GM12878 (cell line): ENCODE measurements at regions not wholly inside any gene's neighbourhood (a gene's known extent, or its start where the extent isn't known, plus 50 kb on each side); places are given as distances from the start of the nearest gene placed in this dataset.

Experiments
- ATAC-seq: fragments of 200-7000 bp; cut with Tn5 transposase; 3 replicates; pipeline ENCODE4 v1.9.1; 2020; ENCODE audit warnings: mild to moderate bottlenecking, moderate library complexity
- BruUV-seq: library from RNA; stranded (reverse); fragments of 400-500 nt; replicated peaks from 2 replicates; lab custom pipeline; 2021; lab: Mats Ljungman, UMichigan
- CTCF ChIA-PET: fragments of 300-600 bp; sonication (Branson Sonifier 250); formaldehyde crosslinking; extraction: SDS; loops from one replicate; lab custom pipeline; 2021; ENCODE audit warnings: inconsistent platforms; lab: Yijun Ruan, JAX
- POLR2A ChIA-PET: fragments of 350-600 bp; formaldehyde crosslinking; extraction: SDS; loops from one replicate; lab custom pipeline; 2021; ENCODE audit warnings: inconsistent platforms; lab: Charles Lee
- RAD21 ChIA-PET: fragments of 300-600 bp; sonication (Branson Sonifier 250); formaldehyde crosslinking; loops from one replicate; lab custom pipeline; 2023; ENCODE audit warnings: antibody characterized with exemption; ENCODE audit not compliant: unreplicated experiment; lab: Charles Lee
- SMC1A ChIA-PET: fragments of 300-600 bp; sonication (Branson Sonifier 250); formaldehyde crosslinking; loops from one replicate; lab custom pipeline; 2023; ENCODE audit not compliant: unreplicated experiment, uncharacterized antibody; lab: Charles Lee
- DNase-seq: peaks from one replicate; pipeline ENCODE4 v3.0.0-alpha.2; 2011; ENCODE audit warnings: low read depth, low spot score
- FAIRE-seq: peaks from 3 replicates; lab custom pipeline; 2011; peaks lifted over from hg19 to GRCh38; lab: Jason Lieb, UNC
- H2AFZ ChIP-seq: 2 replicates; pipeline ENCODE4 v1.6.0; 2011; ENCODE audit warnings: low read depth, low read length, control low read depth; ENCODE audit not compliant: control insufficient read depth
- H3K27ac ChIP-seq: 2 replicates; pipeline ENCODE4 v1.5.1; 2011; ENCODE audit warnings: control low read depth; ENCODE audit not compliant: control insufficient read depth, insufficient read depth
- H3K27me3 ChIP-seq, 2 experiments: replicated peaks in 1 of 2; 2 replicates each; pipeline versions ENCODE4 v1.6.0 to v1.6.1; 2011; ENCODE audit warnings: low read length in 1 of 2; ENCODE audit not compliant: control insufficient read depth in 2 of 2, insufficient read depth in 2 of 2
- H3K36me3 ChIP-seq, 2 experiments: 2 replicates each; pipeline ENCODE4 v1.5.1; 2011; ENCODE audit warnings: low read length in 1 of 2; ENCODE audit not compliant: control insufficient read depth in 2 of 2, insufficient read depth in 2 of 2
- H3K4me1 ChIP-seq: 2 replicates; pipeline ENCODE4 v1.6.1; 2011; ENCODE audit warnings: mild to moderate bottlenecking, low read length, moderate library complexity, mixed read lengths; ENCODE audit not compliant: control insufficient read depth, insufficient read depth
- H3K4me2 ChIP-seq: 2 replicates; pipeline ENCODE4 v1.6.0; 2011; ENCODE audit warnings: control low read depth; ENCODE audit not compliant: control insufficient read depth, insufficient read depth
- H3K4me3 ChIP-seq: fragments of 200-600 bp; sonication (generic); 2 replicates; pipeline ENCODE4 v1.5.1; 2016
- H3K79me2 ChIP-seq: 2 replicates; pipeline ENCODE4 v1.6.0; 2011; ENCODE audit warnings: low read length; ENCODE audit not compliant: control insufficient read depth, insufficient read depth
- H3K9ac ChIP-seq: 2 replicates; pipeline ENCODE4 v1.8.0; 2011; ENCODE audit warnings: low read length, control low read depth, mixed read lengths; ENCODE audit not compliant: control insufficient read depth, insufficient read depth
- H3K9me3 ChIP-seq: replicated peaks from 3 replicates; pipeline ENCODE4 v1.5.1; 2011; ENCODE audit warnings: mild to moderate bottlenecking, low read length; ENCODE audit not compliant: control insufficient read depth, insufficient read depth
- H4K20me1 ChIP-seq: 2 replicates; pipeline ENCODE4 v1.6.0; 2011; ENCODE audit not compliant: control insufficient read depth, insufficient read depth
- ASH2L ChIP-seq: fragments of 300-600, 200-600 bp; sonication (generic); IDR thresholded peaks from 2 replicates; pipeline ENCODE4 v1.6.1; 2017; ENCODE audit warnings: low read depth, mild to moderate bottlenecking, borderline replicate concordance
- EGR1 ChIP-seq, 2 experiments: IDR thresholded peaks; 1 replicate in 1 of 2; 2 replicates in 1 of 2; pipeline ENCODE4 v1.6.1; 2011 to 2012; ENCODE audit warnings: low read depth in 2 of 2, low read length in 2 of 2, borderline replicate concordance in 1 of 2, mild to moderate bottlenecking in 1 of 2, moderate library complexity in 1 of 2
- JUNB ChIP-seq: IDR thresholded peaks from 2 replicates; pipeline ENCODE4 v1.6.1; 2016; ENCODE audit warnings: antibody characterized with exemption, mild to moderate bottlenecking
- KDM1A ChIP-seq: fragments of 200-600 bp; sonication (generic); IDR thresholded peaks from 2 replicates; pipeline ENCODE4 v1.6.1; 2016; ENCODE audit warnings: borderline replicate concordance
- MAX ChIP-seq: IDR thresholded peaks from 2 replicates; pipeline ENCODE4 v1.6.1; 2012; ENCODE audit warnings: low read depth, low read length, improper control_type of control experiment
- MYB ChIP-seq: fragments of 150-350 bp; IDR thresholded peaks from 2 replicates; pipeline ENCODE4 v1.6.1; 2014; ENCODE audit warnings: mild to moderate bottlenecking, low read depth, low read length, borderline replicate concordance
- MYC ChIP-seq: IDR thresholded peaks from 2 replicates; pipeline ENCODE4 v1.6.1; 2011; ENCODE audit warnings: mild to moderate bottlenecking, low read length, moderate library complexity, inconsistent platforms; ENCODE audit not compliant: insufficient read depth, insufficient replicate concordance, insufficient read length, severe bottlenecking
- POLR2AphosphoS2 ChIP-seq: IDR thresholded peaks from 2 replicates; pipeline ENCODE4 v1.6.1; 2011; ENCODE audit warnings: low read depth, mild to moderate bottlenecking, low read length, improper control_type of control experiment, moderate library complexity
- YBX1 ChIP-seq: fragments of 450-650 bp; IDR thresholded peaks from 2 replicates; pipeline ENCODE4 v1.6.1; 2016; ENCODE audit warnings: antibody characterized with exemption
- ZNF207 ChIP-seq: fragments of 450-650 bp; IDR thresholded peaks from 2 replicates; pipeline ENCODE4 v1.6.1; 2014; ENCODE audit warnings: antibody characterized with exemption, mild to moderate bottlenecking, borderline replicate concordance
- WGBS: methylation state at CpG from one replicate; pipeline ENCODE4 v1.1.6; 2016; ENCODE audit warnings: low lambda C conversion rate; ENCODE audit not compliant: insufficient replicate concordance, insufficient coverage; ENCODE audit errors: missing lambda C conversion rate; 5-methylcytosine and 5-hydroxymethylcytosine counted together
- in situ Hi-C: fragments of 300-500 bp; cut with MboI; formaldehyde crosslinking; loops from 9 replicates; pipeline ENCODE4 v1.14.3; 2018; ENCODE audit warnings: mixed read lengths
- intact Hi-C: fragments of 100-400 bp; cut with micrococcal nuclease; formaldehyde crosslinking; loops from one replicate; pipeline ENCODE4 v1.14.2; 2022; ENCODE audit not compliant: unreplicated experiment
- TF ChIP-seq, protein P1 (sequence below): IDR thresholded peaks from 2 replicates; pipeline ENCODE4 v1.6.1; 2012; ENCODE audit warnings: mild to moderate bottlenecking, low read depth, low read length
- TF ChIP-seq, protein P2 (sequence below): fragments of 450-650 bp; IDR thresholded peaks from 2 replicates; pipeline ENCODE4 v1.6.1; 2018; ENCODE audit warnings: borderline replicate concordance, mild to moderate bottlenecking; ENCODE audit not compliant: partially characterized antibody

DNA sequence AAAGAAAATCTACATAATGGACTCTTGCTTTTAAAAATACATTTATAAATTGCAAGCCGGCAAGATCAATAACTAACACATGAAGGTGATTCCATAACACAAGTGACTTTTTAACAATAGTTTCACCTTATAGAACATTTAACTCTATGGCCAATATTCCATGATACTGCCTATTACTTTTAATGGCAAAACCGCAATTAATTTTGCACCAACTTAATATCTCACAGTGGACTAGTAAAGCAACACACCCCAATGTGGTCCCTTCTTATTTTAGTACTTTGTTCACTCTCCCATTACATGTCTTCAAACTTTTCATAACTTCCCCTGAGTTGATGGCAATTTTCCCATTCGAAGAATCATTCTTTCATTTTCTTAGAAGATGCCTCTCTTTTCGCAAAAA, 351.6 kb upstream of the F9 start:
- 43% methylated on average over 4 of the region's 4 CpGs for WGBS
- in situ Hi-C loops, result no loop called here
- ChIA-PET POLR2A (no interaction called here), RAD21 (no interaction called here)
- H3K9ac ChIP-seq, result no peak overlapping the region
- no peak overlapping the region for H2AFZ ChIP-seq
- FAIRE-seq, result no peak
- no TSS peak for BruUV-seq
- TF ChIP-seq, protein P1, sequence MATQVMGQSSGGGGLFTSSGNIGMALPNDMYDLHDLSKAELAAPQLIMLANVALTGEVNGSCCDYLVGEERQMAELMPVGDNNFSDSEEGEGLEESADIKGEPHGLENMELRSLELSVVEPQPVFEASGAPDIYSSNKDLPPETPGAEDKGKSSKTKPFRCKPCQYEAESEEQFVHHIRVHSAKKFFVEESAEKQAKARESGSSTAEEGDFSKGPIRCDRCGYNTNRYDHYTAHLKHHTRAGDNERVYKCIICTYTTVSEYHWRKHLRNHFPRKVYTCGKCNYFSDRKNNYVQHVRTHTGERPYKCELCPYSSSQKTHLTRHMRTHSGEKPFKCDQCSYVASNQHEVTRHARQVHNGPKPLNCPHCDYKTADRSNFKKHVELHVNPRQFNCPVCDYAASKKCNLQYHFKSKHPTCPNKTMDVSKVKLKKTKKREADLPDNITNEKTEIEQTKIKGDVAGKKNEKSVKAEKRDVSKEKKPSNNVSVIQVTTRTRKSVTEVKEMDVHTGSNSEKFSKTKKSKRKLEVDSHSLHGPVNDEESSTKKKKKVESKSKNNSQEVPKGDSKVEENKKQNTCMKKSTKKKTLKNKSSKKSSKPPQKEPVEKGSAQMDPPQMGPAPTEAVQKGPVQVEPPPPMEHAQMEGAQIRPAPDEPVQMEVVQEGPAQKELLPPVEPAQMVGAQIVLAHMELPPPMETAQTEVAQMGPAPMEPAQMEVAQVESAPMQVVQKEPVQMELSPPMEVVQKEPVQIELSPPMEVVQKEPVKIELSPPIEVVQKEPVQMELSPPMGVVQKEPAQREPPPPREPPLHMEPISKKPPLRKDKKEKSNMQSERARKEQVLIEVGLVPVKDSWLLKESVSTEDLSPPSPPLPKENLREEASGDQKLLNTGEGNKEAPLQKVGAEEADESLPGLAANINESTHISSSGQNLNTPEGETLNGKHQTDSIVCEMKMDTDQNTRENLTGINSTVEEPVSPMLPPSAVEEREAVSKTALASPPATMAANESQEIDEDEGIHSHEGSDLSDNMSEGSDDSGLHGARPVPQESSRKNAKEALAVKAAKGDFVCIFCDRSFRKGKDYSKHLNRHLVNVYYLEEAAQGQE, result no peak
- TF ChIP-seq MYB, result no peak
- TF ChIP-seq JUNB, result no peak
- TF ChIP-seq, all 136 proteins: peak for 0
- ChIA-PET SMC1A (no interaction called here), CTCF (no interaction called here)
- no peaks in the 10 kb centered on the region for H3K79me2 ChIP-seq
- no peaks in the 10 kb centered on the region for H4K20me1 ChIP-seq
- no peak overlapping the region for H3K27ac ChIP-seq
- H3K9me3 ChIP-seq, result no peaks in the 10 kb centered on the region
- no peaks in the 10 kb centered on the region; a peak in 1 of 4 replicates for H3K27me3 ChIP-seq
- intact Hi-C loops, result no loop called here
- DNase-seq (no peak), ATAC-seq (no peak)
- no peaks in the 10 kb centered on the region for H3K4me1 ChIP-seq
- H3K4me3 ChIP-seq, result no peak overlapping the region
- H3K36me3 ChIP-seq, result no peaks in the 10 kb centered on the region
- H3K4me2 ChIP-seq, result no peak overlapping the region

DNA sequence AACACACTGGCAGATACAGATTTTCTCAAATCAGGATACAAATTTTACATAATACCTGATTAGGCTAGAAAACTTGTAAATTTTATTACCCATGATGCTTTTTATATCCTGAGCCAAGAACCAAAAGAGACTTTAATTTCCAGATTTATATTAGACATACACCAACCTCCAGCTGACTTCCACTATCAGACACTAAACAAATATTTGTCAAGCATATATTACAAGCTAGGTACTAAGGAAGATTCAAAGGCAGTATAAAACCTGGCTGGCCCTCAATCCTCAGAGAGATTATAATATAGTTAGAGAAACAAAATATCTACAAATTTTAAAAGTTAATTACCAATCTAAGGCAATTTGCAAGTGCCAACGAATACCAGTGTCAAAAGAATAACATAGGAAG, 357.8 kb upstream of the F9 start:
- Histone ChIP-seq H3K36me3 (no peaks in the 10 kb centered on the region), H2AFZ (no peak overlapping the region), H3K79me2 (no peaks in the 10 kb centered on the region), H4K20me1 (no peaks in the 10 kb centered on the region; the same call in 1 of the 2 replicates), H3K4me2 (no peak overlapping the region), H3K4me3 (no peak overlapping the region), H3K27ac (no peak overlapping the region), H3K9me3 (no peaks in the 10 kb centered on the region), H3K4me1 (no peaks in the 10 kb centered on the region), H3K27me3 (no peaks in the 10 kb centered on the region), H3K9ac (no peak overlapping the region)
- in situ Hi-C loops, result no loop called here
- intact Hi-C loops, result no loop called here
- 0% methylated on average over 1 of the region's 1 CpG for WGBS
- ChIA-PET RAD21 (no interaction called here), CTCF (interaction anchor here (1.0 to 1.4 kb wide), 2 partner anchors 22 to 57 kb away, joined by 3 to 6 read pairs; no protein-coding TSS in a partner anchor), SMC1A (no interaction called here), POLR2A (no interaction called here)
- no peak for DNase-seq
- FAIRE-seq, result no peak
- BruUV-seq, result no TSS peak
- no peak for ATAC-seq
- no peak for TF ChIP-seq EGR1 (IDR thresholded peaks at IDR 0.05; ENCODE audit: borderline replicate concordance in 1 of 2, low read depth in 2 of 2, low read length in 2 of 2)
- TF ChIP-seq MAX, result no peak
- no peak for TF ChIP-seq MYC
- no peak for TF ChIP-seq POLR2AphosphoS2
- no peak for TF ChIP-seq ASH2L
- no peak for TF ChIP-seq YBX1
- no peak for TF ChIP-seq KDM1A
- no peak for TF ChIP-seq ZNF207
- TF ChIP-seq, protein P2, sequence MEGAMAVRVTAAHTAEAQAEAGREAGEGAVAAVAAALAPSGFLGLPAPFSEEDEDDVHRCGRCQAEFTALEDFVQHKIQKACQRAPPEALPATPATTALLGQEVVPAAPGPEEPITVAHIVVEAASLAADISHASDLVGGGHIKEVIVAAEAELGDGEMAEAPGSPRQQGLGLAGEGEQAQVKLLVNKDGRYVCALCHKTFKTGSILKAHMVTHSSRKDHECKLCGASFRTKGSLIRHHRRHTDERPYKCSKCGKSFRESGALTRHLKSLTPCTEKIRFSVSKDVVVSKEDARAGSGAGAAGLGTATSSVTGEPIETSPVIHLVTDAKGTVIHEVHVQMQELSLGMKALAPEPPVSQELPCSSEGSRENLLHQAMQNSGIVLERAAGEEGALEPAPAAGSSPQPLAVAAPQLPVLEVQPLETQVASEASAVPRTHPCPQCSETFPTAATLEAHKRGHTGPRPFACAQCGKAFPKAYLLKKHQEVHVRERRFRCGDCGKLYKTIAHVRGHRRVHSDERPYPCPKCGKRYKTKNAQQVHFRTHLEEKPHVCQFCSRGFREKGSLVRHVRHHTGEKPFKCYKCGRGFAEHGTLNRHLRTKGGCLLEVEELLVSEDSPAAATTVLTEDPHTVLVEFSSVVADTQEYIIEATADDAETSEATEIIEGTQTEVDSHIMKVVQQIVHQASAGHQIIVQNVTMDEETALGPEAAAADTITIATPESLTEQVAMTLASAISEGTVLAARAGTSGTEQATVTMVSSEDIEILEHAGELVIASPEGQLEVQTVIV, result no peak
